Gastroesophageal sphincter (tissue), 4 donors: ENCODE measurements at regions not wholly inside any gene's neighbourhood (a gene's known extent, or its start where the extent isn't known, plus 50 kb on each side); places are given as distances from the start of the nearest gene placed in this dataset.
"Not testable (repeated sequence)": the region's sequence is repeated elsewhere in the genome, so short reads cannot be mapped to it uniquely, and the experiment has no call there.

Experiments used
- ATAC-seq: fragments of 150-250 bp; one replicate; pipeline ENCODE4 v1.9.1; 2016; ENCODE audit warnings: mild to moderate bottlenecking, moderate library complexity
- H3K27ac ChIP-seq, 4 donors: fragments of 200-600 bp; sonication (generic) in 3 of 4; 1 replicate in 3 of 4; 2 replicates in 1 of 4; pipeline ENCODE4 v1.5.1; 2016 to 2019
- H3K27me3 ChIP-seq: fragments of 200-600 bp; sonication (generic); one replicate; pipeline ENCODE4 v1.5.1; 2019
- H3K36me3 ChIP-seq, 2 donors: fragments of 200-600 bp; sonication (generic); one replicate each; pipeline ENCODE4 v1.5.1; 2019; ENCODE audit warnings: control low read depth in 1 of 2
- H3K4me1 ChIP-seq, 3 donors: fragments of 200-600 bp; sonication (generic); 1 replicate in 2 of 3; 2 replicates in 1 of 3; pipeline ENCODE4 v1.5.1; 2016 to 2019; ENCODE audit warnings: control low read depth in 2 of 3
- H3K4me3 ChIP-seq, 2 donors: fragments of 200-600 bp; sonication (generic); one replicate each; pipeline ENCODE4 v1.5.1; 2019; ENCODE audit warnings: mild to moderate bottlenecking in 1 of 2, moderate library complexity in 1 of 2
- H3K9me3 ChIP-seq, 3 donors: fragments of 200-600 bp; sonication (generic); one replicate each; pipeline ENCODE4 v1.5.1; 2017 to 2019; ENCODE audit warnings: control low read depth in 2 of 3
- CTCF ChIP-seq, 4 experiments: fragments of 200-600 bp in 2 of 4; fragments of 450-650 bp in 2 of 4; sonication (generic) in 1 of 4; IDR thresholded peaks; one replicate each; pipeline ENCODE4 v1.5.1; 2017 to 2019; ENCODE audit warnings: antibody characterized with exemption in 4 of 4, mild to moderate bottlenecking in 2 of 4, moderate library complexity in 2 of 4
- EP300 ChIP-seq: sonication (generic); formaldehyde crosslinking; IDR thresholded peaks from one replicate; pipeline ENCODE4 v1.6.1; 2017; ENCODE audit warnings: antibody characterized with exemption, mild to moderate bottlenecking
- POLR2A ChIP-seq, 2 donors: fragments of 450-650 bp; IDR thresholded peaks; one replicate each; pipeline ENCODE4 v1.6.1; 2017; ENCODE audit warnings: antibody characterized with exemption in 2 of 2, mild to moderate bottlenecking in 2 of 2, moderate library complexity in 1 of 2
- POLR2AphosphoS5 ChIP-seq: sonication (generic); formaldehyde crosslinking; IDR thresholded peaks from one replicate; pipeline ENCODE4 v1.6.1; 2017; ENCODE audit warnings: antibody characterized with exemption
- WGBS, 2 donors: methylation state at CpG; one replicate each; pipeline ENCODE4 v1.1.5; 2018; ENCODE audit warnings: low coverage in 1 of 2; 5-methylcytosine and 5-hydroxymethylcytosine counted together

GRCh38 chr17:21470422-21470821, 94.3 kb downstream of the KCNJ12 start:
- H3K4me1 ChIP-seq, H3K36me3 ChIP-seq, H3K4me3 ChIP-seq, ATAC-seq, H3K9me3 ChIP-seq, H3K27ac ChIP-seq: not testable (repeated sequence)
- H3K27me3 ChIP-seq = peaks cover 13% of the 10 kb centered on the region
- 77 to 86% methylated on average over 2 to 3 of the region's 3 CpGs for WGBS, 2 donors

GRCh38 chr17:21470861-21471260, 94.7 kb downstream of the KCNJ12 start:
- WGBS, 2 donors = 64% methylated on average over 1 of the region's 1 CpG; no CpG with 5 or more reads in 1 of the 2 donors
- no peaks in the 10 kb centered on the region for H3K36me3 ChIP-seq
- TF ChIP-seq CTCF (IDR thresholded peaks at IDR 0.05) = no peak
- TF ChIP-seq EP300 = no peak
- no peak for TF ChIP-seq POLR2A (IDR thresholded peaks at IDR 0.05)
- TF ChIP-seq POLR2AphosphoS5 = no peak
- no peaks in the 10 kb centered on the region for H3K4me1 ChIP-seq
- no peak for ATAC-seq
- H3K4me3 ChIP-seq = no peak overlapping the region
- H3K9me3 ChIP-seq = no peaks in the 10 kb centered on the region
- H3K27ac ChIP-seq = no peak overlapping the region
- peaks cover 17% of the 10 kb centered on the region for H3K27me3 ChIP-seq

GRCh38 chr17:21474815-21475214, 98.7 kb downstream of the KCNJ12 start:
- 55 to 80% methylated on average over 3 of the region's 5 CpGs for WGBS, 2 donors
- H3K4me1 ChIP-seq = no peaks in the 10 kb centered on the region
- ATAC-seq = no peak
- no peaks in the 10 kb centered on the region for H3K36me3 ChIP-seq
- H3K9me3 ChIP-seq = peaks cover 0 to 14% (median 0%) of the 10 kb centered on the region in 3 donors
- H3K4me3 ChIP-seq = no peak overlapping the region
- H3K27ac ChIP-seq = no peak overlapping the region
- H3K27me3 ChIP-seq = peaks cover 48% of the 10 kb centered on the region
- TF ChIP-seq POLR2A (IDR thresholded peaks at IDR 0.05) = no peak
- TF ChIP-seq POLR2AphosphoS5 = no peak
- TF ChIP-seq EP300 = no peak
- no peak for TF ChIP-seq CTCF (IDR thresholded peaks at IDR 0.05)

GRCh38 chr17:21475571-21475970, 99.4 kb downstream of the KCNJ12 start:
- WGBS, 2 donors = 38 to 79% methylated on average over 3 to 5 of the region's 8 CpGs
- no peak for ATAC-seq
- no peaks in the 10 kb centered on the region for H3K4me1 ChIP-seq

GRCh38 chr17:21476867-21477266, 100.7 kb downstream of the KCNJ12 start:
- no peaks in the 10 kb centered on the region for H3K36me3 ChIP-seq
- ATAC-seq = no peak
- 60% methylated on average over 1 of the region's 11 CpGs; no CpG with 5 or more reads in 1 of the 2 donors for WGBS, 2 donors
- H3K9me3 ChIP-seq = peaks cover 0 to 14% (median 0%) of the 10 kb centered on the region in 3 donors
- peaks cover 48% of the 10 kb centered on the region for H3K27me3 ChIP-seq
- no peak for TF ChIP-seq EP300
- no peak for TF ChIP-seq CTCF (IDR thresholded peaks at IDR 0.05)
- TF ChIP-seq POLR2AphosphoS5 = no peak
- no peak for TF ChIP-seq POLR2A (IDR thresholded peaks at IDR 0.05)
- H3K4me1 ChIP-seq = no peaks in the 10 kb centered on the region
- H3K27ac ChIP-seq = no peak overlapping the region
- H3K4me3 ChIP-seq = no peak overlapping the region

More at GRCh38 chr17:21475571-21475970, 99.4 kb downstream of the KCNJ12 start:
- Histone ChIP-seq H3K27ac (no peak overlapping the region), H3K27me3 (peaks cover 48% of the 10 kb centered on the region), H3K36me3 (no peaks in the 10 kb centered on the region), H3K9me3 (peaks cover 0 to 14% (median 0%) of the 10 kb centered on the region in 3 donors), H3K4me3 (no peak overlapping the region)
- TF ChIP-seq POLR2A (IDR thresholded peaks at IDR 0.05) (no peak), CTCF (IDR thresholded peaks at IDR 0.05) (no peak), POLR2AphosphoS5 (no peak)
